HepG2 (cell line): ENCODE measurements at regions not wholly inside any gene's neighbourhood (a gene's known extent, or its start where the extent isn't known, plus 50 kb on each side); places are given as distances from the start of the nearest gene placed in this dataset.

Source experiments
- ATAC-seq: fragments of 200-7000 bp; cut with Tn5 transposase; 3 replicates; pipeline ENCODE4 v1.9.1; 2020; ENCODE audit warnings: mild to moderate bottlenecking, moderate library complexity
- BruUV-seq: library from RNA; stranded (reverse); fragments of 400-500 nt; replicated peaks from 2 replicates; lab custom pipeline; 2021; lab: Mats Ljungman, UMichigan
- CTCF ChIA-PET: fragments of 300-600 bp; formaldehyde crosslinking; extraction: SDS; loops from one replicate; lab custom pipeline; 2021; ENCODE audit warnings: low total read pairs, inconsistent platforms, low intra/inter-chr PET ratio; lab: Yijun Ruan, JAX
- POLR2A ChIA-PET: fragments of 350-600 bp; sonication (Branson Sonifier 250); formaldehyde crosslinking; loops from one replicate; lab custom pipeline; 2020; ENCODE audit warnings: antibody characterized with exemption, inconsistent platforms; lab: Yijun Ruan, JAX
- DNase-seq: peaks from one replicate; pipeline ENCODE4 v3.0.0-alpha.2; 2015; ENCODE audit warnings: low spot score
- FAIRE-seq: peaks from 3 replicates; lab custom pipeline; 2011; peaks lifted over from hg19 to GRCh38; lab: Jason Lieb, UNC
- H2AFZ ChIP-seq: one replicate; pipeline ENCODE4 v1.6.1; 2011; ENCODE audit warnings: low read length, inconsistent platforms
- H3K27ac ChIP-seq: fragments of 300-600 bp; 3 replicates; pipeline ENCODE4 v1.8.0; 2011; ENCODE audit warnings: mixed run types, mild to moderate bottlenecking, mixed read lengths, low read length, inconsistent platforms; ENCODE audit not compliant: insufficient read depth; ENCODE audit errors: extremely low read length
- H3K27me3 ChIP-seq, 2 experiments: fragments of 200-600 bp in 1 of 2; 2 replicates in 1 of 2; 3 replicates in 1 of 2; pipeline versions ENCODE4 v1.6.0 to v1.8.0; 2011; ENCODE audit warnings: low read length in 2 of 2, mild to moderate bottlenecking in 2 of 2, moderate library complexity in 2 of 2, inconsistent platforms in 1 of 2; ENCODE audit not compliant: insufficient read depth in 2 of 2, control insufficient read depth in 1 of 2
- H3K36me3 ChIP-seq, 2 experiments: fragments of 200-600 bp in 1 of 2; replicated peaks in 1 of 2; 2 replicates in 1 of 2; 3 replicates in 1 of 2; pipeline versions ENCODE4 v1.5.1 to v1.8.0; 2011; ENCODE audit warnings: low read length in 2 of 2, inconsistent platforms in 1 of 2; ENCODE audit not compliant: insufficient read depth in 2 of 2, control insufficient read depth in 1 of 2
- H3K4me1 ChIP-seq: 2 replicates; pipeline ENCODE4 v1.5.1; 2012; ENCODE audit warnings: low read length, inconsistent platforms; ENCODE audit not compliant: insufficient read depth
- H3K4me2 ChIP-seq: 2 replicates; pipeline ENCODE4 v1.6.0; 2011; ENCODE audit warnings: low read depth, low read length, inconsistent platforms
- H3K4me3 ChIP-seq, 3 experiments: fragments of 200-600 bp in 1 of 3; sonication (generic), shearing (Covaris generic) in 1 of 3; replicated peaks in 1 of 3; 2 replicates each; pipeline ENCODE4 v1.5.1; 2011 to 2016; ENCODE audit warnings: low read length in 3 of 3, inconsistent platforms in 2 of 3, low read depth in 2 of 3, mild to moderate bottlenecking in 2 of 3, control low read depth in 1 of 3, mixed read lengths in 1 of 3; ENCODE audit not compliant: insufficient read depth in 1 of 3
- H3K79me2 ChIP-seq: one replicate; pipeline ENCODE4 v1.6.1; 2011; ENCODE audit warnings: low read length, inconsistent platforms; ENCODE audit not compliant: insufficient read depth
- H3K9ac ChIP-seq: 2 replicates; pipeline ENCODE4 v1.6.0; 2011; ENCODE audit warnings: mild to moderate bottlenecking, low read depth, low read length, inconsistent platforms; ENCODE audit not compliant: insufficient read depth
- H3K9me3 ChIP-seq: 2 replicates; pipeline ENCODE4 v1.5.1; 2012; ENCODE audit warnings: mild to moderate bottlenecking, low read length
- H4K20me1 ChIP-seq: 2 replicates; pipeline ENCODE4 v1.6.0; 2011; ENCODE audit warnings: inconsistent platforms, mild to moderate bottlenecking, low read length, moderate library complexity; ENCODE audit not compliant: insufficient read depth
- CBX5 ChIP-seq: sonication (generic); formaldehyde crosslinking; IDR thresholded peaks from 2 replicates; pipeline ENCODE4 v1.4.0; 2020; ENCODE audit warnings: missing genetic modification reagents, borderline replicate concordance
- CENPT ChIP-seq: sonication (generic); formaldehyde crosslinking; IDR thresholded peaks from 2 replicates; pipeline ENCODE4 v1.8.0; 2022; ENCODE audit warnings: low read depth, mild to moderate bottlenecking, moderate library complexity, missing genetic modification reagents
- DMAP1 ChIP-seq: IDR thresholded peaks from 2 replicates; pipeline ENCODE4 v1.6.1; 2016
- ERF ChIP-seq: IDR thresholded peaks from 2 replicates; pipeline ENCODE4 v1.6.1; 2018; ENCODE audit warnings: missing biosample characterization, missing genetic modification reagents
- KLF6 ChIP-seq: IDR thresholded peaks from 2 replicates; pipeline ENCODE4 v1.8.0; 2016; ENCODE audit warnings: missing biosample characterization, missing genetic modification reagents
- MXI1 ChIP-seq: IDR thresholded peaks from 3 replicates; pipeline ENCODE4 v1.6.1; 2012; ENCODE audit warnings: low read depth, low read length, inconsistent platforms, borderline replicate concordance
- NAIF1 ChIP-seq: sonication (generic); formaldehyde crosslinking; IDR thresholded peaks from 2 replicates; pipeline ENCODE4 v1.5.0; 2020; ENCODE audit warnings: mild to moderate bottlenecking, missing genetic modification reagents, borderline replicate concordance
- SUZ12 ChIP-seq: fragments of 150-350 bp; IDR thresholded peaks from 2 replicates; pipeline ENCODE4 v1.6.1; 2014; ENCODE audit warnings: low read depth, low read length
- TBX3 ChIP-seq: fragments of 450-650 bp; IDR thresholded peaks from 2 replicates; pipeline ENCODE4 v1.6.1; 2017; ENCODE audit warnings: antibody characterized with exemption, mild to moderate bottlenecking, inconsistent platforms, borderline replicate concordance
- ZNF24 ChIP-seq: fragments of 450-650 bp; IDR thresholded peaks from 2 replicates; pipeline ENCODE4 v1.6.1; 2017; ENCODE audit warnings: antibody characterized with exemption, mild to moderate bottlenecking
- ZNF296 ChIP-seq: sonication (generic); formaldehyde crosslinking; conservative IDR thresholded peaks from 2 replicates; pipeline ENCODE4 v1.5.0; 2020; ENCODE audit warnings: mild to moderate bottlenecking, missing genetic modification reagents
- ZNF431 ChIP-seq: sonication (generic); formaldehyde crosslinking; IDR thresholded peaks from 2 replicates; pipeline ENCODE4 v1.9.0; 2022; ENCODE audit warnings: missing genetic modification reagents, low read depth, mild to moderate bottlenecking, borderline replicate concordance
- ZNF761 ChIP-seq: sonication (generic); formaldehyde crosslinking; conservative IDR thresholded peaks from 2 replicates; pipeline ENCODE4 v1.4.0; 2020; ENCODE audit warnings: mild to moderate bottlenecking, missing genetic modification reagents
- ZNF816 ChIP-seq: sonication (generic); formaldehyde crosslinking; IDR thresholded peaks from 2 replicates; pipeline ENCODE4 v1.8.0; 2022; ENCODE audit warnings: missing genetic modification reagents, mild to moderate bottlenecking, borderline replicate concordance
- WGBS: methylation state at CpG from one replicate; pipeline ENCODE4 v1.1.6; 2017; ENCODE audit warnings: low lambda C conversion rate; 5-methylcytosine and 5-hydroxymethylcytosine counted together
- in situ Hi-C: cut with HindIII; loops from 2 replicates; pipeline ENCODE4 v1.10.0; 2017; ENCODE audit warnings: low pct_unique_long_range_greater_than_20kb; ENCODE audit not compliant: extremely low pct_ligation_motif_present
- intact Hi-C: fragments of 100-400 bp; cut with micrococcal nuclease; formaldehyde crosslinking; loops from one replicate; pipeline ENCODE4 v1.10.0; 2022; ENCODE audit not compliant: unreplicated experiment
- TF ChIP-seq, protein P1 (sequence below): sonication (generic); formaldehyde crosslinking; IDR thresholded peaks from 2 replicates; pipeline ENCODE4 v1.5.0; 2020; ENCODE audit warnings: mild to moderate bottlenecking, missing genetic modification reagents
- TF ChIP-seq, protein P2 (sequence below): sonication (generic); formaldehyde crosslinking; IDR thresholded peaks from 2 replicates; pipeline ENCODE4 v1.4.0; 2020; ENCODE audit warnings: missing genetic modification reagents, borderline replicate concordance
- TF ChIP-seq, protein P3 (sequence below), 2 experiments: sonication (generic) in 1 of 2; formaldehyde crosslinking in 1 of 2; IDR thresholded peaks; 2 replicates each; pipeline versions ENCODE4 v1.4.0 to v1.6.1; 2018 to 2020; ENCODE audit warnings: missing genetic modification reagents in 2 of 2, borderline replicate concordance in 1 of 2, low read depth in 1 of 2, mild to moderate bottlenecking in 1 of 2, missing biosample characterization in 1 of 2

DNA sequence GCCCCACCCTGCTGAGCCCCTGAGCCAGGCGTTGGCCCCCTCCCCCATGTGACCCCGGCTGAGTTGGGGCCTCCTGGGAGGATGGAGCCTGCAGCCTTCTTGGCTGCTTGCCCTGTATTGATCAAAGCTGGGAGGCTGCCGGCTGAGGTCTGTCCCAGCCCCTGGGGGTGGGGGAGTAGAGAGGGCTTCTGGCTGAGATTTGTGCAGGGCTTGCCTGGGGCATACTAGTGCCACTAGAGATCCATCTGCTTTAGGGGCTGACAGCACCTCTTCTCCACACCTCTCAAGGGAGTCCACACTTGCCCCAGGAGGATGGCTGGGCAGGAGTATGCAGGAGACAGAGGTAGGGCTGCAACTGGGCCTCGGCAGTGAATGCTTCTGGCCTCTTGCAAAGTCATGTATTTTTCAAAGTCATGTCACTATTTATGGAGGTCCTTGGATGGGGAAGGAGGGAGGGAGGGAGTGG, 53.6 kb upstream of the SSBP3 start:
- CTCF ChIA-PET, result no interaction called here
- H3K4me1 ChIP-seq, result peaks cover 26% of the 10 kb centered on the region
- 0% methylated on average over 1 of the region's 4 CpGs for WGBS
- TF ChIP-seq, protein P1, sequence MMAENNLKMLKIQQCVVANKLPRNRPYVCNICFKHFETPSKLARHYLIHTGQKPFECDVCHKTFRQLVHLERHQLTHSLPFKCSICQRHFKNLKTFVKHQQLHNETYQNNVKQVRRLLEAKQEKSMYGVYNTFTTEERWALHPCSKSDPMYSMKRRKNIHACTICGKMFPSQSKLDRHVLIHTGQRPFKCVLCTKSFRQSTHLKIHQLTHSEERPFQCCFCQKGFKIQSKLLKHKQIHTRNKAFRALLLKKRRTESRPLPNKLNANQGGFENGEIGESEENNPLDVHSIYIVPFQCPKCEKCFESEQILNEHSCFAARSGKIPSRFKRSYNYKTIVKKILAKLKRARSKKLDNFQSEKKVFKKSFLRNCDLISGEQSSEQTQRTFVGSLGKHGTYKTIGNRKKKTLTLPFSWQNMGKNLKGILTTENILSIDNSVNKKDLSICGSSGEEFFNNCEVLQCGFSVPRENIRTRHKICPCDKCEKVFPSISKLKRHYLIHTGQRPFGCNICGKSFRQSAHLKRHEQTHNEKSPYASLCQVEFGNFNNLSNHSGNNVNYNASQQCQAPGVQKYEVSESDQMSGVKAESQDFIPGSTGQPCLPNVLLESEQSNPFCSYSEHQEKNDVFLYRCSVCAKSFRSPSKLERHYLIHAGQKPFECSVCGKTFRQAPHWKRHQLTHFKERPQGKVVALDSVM (CRISPR knock-in tag), result peak; percentile 30; the same call in 1 of the 2 replicates
- TF ChIP-seq ZNF761 (CRISPR knock-in tag) (no peak), TBX3 (no peak), ZNF816 (CRISPR knock-in tag) (no peak), CBX5 (CRISPR knock-in tag) (no peak), ERF (no peak), ZNF24 (no peak), ZNF296 (CRISPR knock-in tag) (no peak), SUZ12 (no peak), KLF6 (CRISPR knock-in tag) (no peak), CENPT (CRISPR knock-in tag) (no peak), DMAP1 (CRISPR knock-in tag) (no peak), NAIF1 (CRISPR knock-in tag) (no peak), MXI1 (no peak), ZNF431 (CRISPR knock-in tag) (no peak)
- TF ChIP-seq, protein P2, sequence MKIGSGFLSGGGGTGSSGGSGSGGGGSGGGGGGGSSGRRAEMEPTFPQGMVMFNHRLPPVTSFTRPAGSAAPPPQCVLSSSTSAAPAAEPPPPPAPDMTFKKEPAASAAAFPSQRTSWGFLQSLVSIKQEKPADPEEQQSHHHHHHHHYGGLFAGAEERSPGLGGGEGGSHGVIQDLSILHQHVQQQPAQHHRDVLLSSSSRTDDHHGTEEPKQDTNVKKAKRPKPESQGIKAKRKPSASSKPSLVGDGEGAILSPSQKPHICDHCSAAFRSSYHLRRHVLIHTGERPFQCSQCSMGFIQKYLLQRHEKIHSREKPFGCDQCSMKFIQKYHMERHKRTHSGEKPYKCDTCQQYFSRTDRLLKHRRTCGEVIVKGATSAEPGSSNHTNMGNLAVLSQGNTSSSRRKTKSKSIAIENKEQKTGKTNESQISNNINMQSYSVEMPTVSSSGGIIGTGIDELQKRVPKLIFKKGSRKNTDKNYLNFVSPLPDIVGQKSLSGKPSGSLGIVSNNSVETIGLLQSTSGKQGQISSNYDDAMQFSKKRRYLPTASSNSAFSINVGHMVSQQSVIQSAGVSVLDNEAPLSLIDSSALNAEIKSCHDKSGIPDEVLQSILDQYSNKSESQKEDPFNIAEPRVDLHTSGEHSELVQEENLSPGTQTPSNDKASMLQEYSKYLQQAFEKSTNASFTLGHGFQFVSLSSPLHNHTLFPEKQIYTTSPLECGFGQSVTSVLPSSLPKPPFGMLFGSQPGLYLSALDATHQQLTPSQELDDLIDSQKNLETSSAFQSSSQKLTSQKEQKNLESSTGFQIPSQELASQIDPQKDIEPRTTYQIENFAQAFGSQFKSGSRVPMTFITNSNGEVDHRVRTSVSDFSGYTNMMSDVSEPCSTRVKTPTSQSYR (CRISPR knock-in tag), result peak; percentile 64; the same call in 1 of the 2 replicates
- TF ChIP-seq, protein P3, sequence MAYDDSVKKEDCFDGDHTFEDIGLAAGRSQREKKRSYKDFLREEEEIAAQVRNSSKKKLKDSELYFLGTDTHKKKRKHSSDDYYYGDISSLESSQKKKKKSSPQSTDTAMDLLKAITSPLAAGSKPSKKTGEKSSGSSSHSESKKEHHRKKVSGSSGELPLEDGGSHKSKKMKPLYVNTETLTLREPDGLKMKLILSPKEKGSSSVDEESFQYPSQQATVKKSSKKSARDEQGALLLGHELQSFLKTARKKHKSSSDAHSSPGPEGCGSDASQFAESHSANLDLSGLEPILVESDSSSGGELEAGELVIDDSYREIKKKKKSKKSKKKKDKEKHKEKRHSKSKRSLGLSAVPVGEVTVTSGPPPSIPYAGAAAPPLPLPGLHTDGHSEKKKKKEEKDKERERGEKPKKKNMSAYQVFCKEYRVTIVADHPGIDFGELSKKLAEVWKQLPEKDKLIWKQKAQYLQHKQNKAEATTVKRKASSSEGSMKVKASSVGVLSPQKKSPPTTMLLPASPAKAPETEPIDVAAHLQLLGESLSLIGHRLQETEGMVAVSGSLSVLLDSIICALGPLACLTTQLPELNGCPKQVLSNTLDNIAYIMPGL (CRISPR knock-in tag; IDR thresholded peaks at IDR 0.05; ENCODE audit: borderline replicate concordance in 1 of 2, low read depth in 1 of 2), result no peak

More for the DNA sequence above, 53.6 kb upstream of the SSBP3 start:
- Histone ChIP-seq H3K9ac (no peak overlapping the region), H3K79me2 (no peaks in the 10 kb centered on the region), H3K4me3 (no peak overlapping the region), H4K20me1 (no peaks in the 10 kb centered on the region), H3K4me2 (no peak overlapping the region), H2AFZ (no peak overlapping the region), H3K36me3 (no peaks in the 10 kb centered on the region), H3K9me3 (no peaks in the 10 kb centered on the region), H3K27ac (no peak overlapping the region), H3K27me3 (peaks cover 1 to 37% of the 10 kb centered on the region in 2 experiments; a peak in 3 of 5 replicates)
- FAIRE-seq, result no peak
- ATAC-seq, result peak; percentile 33
- in situ Hi-C loops (no loop called here), intact Hi-C loops (no loop called here)
- peak; percentile 23 for DNase-seq
- BruUV-seq, result no TSS peak
- POLR2A ChIA-PET, result no interaction called here
